IMR-90 (cell line): ENCODE measurements at regions not wholly inside any gene's neighbourhood (a gene's known extent, or its start where the extent isn't known, plus 50 kb on each side); places are given as distances from the start of the nearest gene placed in this dataset.

ENCODE experiments used
- ATAC-seq: fragments of 200-7000 bp; cut with Tn5 transposase; 2 replicates; pipeline ENCODE4 v1.9.1; 2020; ENCODE audit warnings: low read depth, mild to moderate bottlenecking, moderate library complexity
- BruUV-seq: library from RNA; stranded (reverse); fragments of 400-500 nt; replicated peaks from 2 replicates; lab custom pipeline; 2021; lab: Mats Ljungman, UMichigan
- CTCF ChIA-PET: fragments of 300-600 bp; formaldehyde crosslinking; extraction: SDS; loops from one replicate; lab custom pipeline; 2021; ENCODE audit warnings: antibody characterized with exemption; lab: Yijun Ruan, JAX
- POLR2A ChIA-PET: fragments of 300-600 bp; sonication (Branson Sonifier 250); formaldehyde crosslinking; loops from one replicate; lab custom pipeline; 2022; ENCODE audit warnings: antibody characterized with exemption; ENCODE audit not compliant: unreplicated experiment; lab: Charles Lee
- DNase-seq: peaks from one replicate; pipeline ENCODE4 v3.0.0; 2013
- H2AFZ ChIP-seq: replicated peaks from 2 replicates; pipeline ENCODE3; 2013; ENCODE audit warnings: low read length, mild to moderate bottlenecking; ENCODE audit not compliant: poor library complexity
- H2AK5ac ChIP-seq: 2 replicates; pipeline ENCODE4 v1.6.1; 2013; ENCODE audit warnings: low read depth, low read length, inconsistent platforms
- H2AK9ac ChIP-seq: replicated peaks from 2 replicates; pipeline ENCODE3; 2013; ENCODE audit warnings: mild to moderate bottlenecking, low read depth, low read length, moderate library complexity; ENCODE audit not compliant: poor library complexity
- H2BK120ac ChIP-seq: 2 replicates; pipeline ENCODE4 v1.6.1; 2013; ENCODE audit warnings: low read depth, low read length, inconsistent platforms
- H2BK15ac ChIP-seq: 3 replicates; pipeline ENCODE4 v1.6.1; 2013; ENCODE audit warnings: low read depth, low read length, inconsistent platforms
- H2BK20ac ChIP-seq: 2 replicates; pipeline ENCODE4 v1.6.1; 2013; ENCODE audit warnings: low read depth, mild to moderate bottlenecking, inconsistent platforms, low read length, moderate library complexity
- H2BK5ac ChIP-seq: 2 replicates; pipeline ENCODE4 v1.6.1; 2013; ENCODE audit warnings: mild to moderate bottlenecking, low read depth, low read length, inconsistent platforms; ENCODE audit not compliant: poor library complexity, severe bottlenecking
- H3K14ac ChIP-seq: replicated peaks from 2 replicates; pipeline ENCODE4 v1.6.1; 2013; ENCODE audit warnings: low read depth, low read length, inconsistent platforms
- H3K18ac ChIP-seq: 2 replicates; pipeline ENCODE4 v1.6.1; 2013; ENCODE audit warnings: low read depth, low read length, control low read depth
- H3K23ac ChIP-seq: 2 replicates; pipeline ENCODE4 v1.6.1; 2013; ENCODE audit warnings: low read depth, low read length, inconsistent platforms
- H3K27ac ChIP-seq: 2 replicates; pipeline ENCODE4 v1.5.1; 2013; ENCODE audit warnings: mild to moderate bottlenecking, control low read depth, low read length; ENCODE audit not compliant: insufficient read depth
- H3K27me3 ChIP-seq: 2 replicates; pipeline ENCODE4 v1.6.1; 2013; ENCODE audit warnings: low read length; ENCODE audit not compliant: control insufficient read depth, insufficient read depth
- H3K36me3 ChIP-seq: 2 replicates; pipeline ENCODE4 v1.6.1; 2013; ENCODE audit warnings: low read length, mixed read lengths; ENCODE audit not compliant: control insufficient read depth, insufficient read depth
- H3K4ac ChIP-seq: 2 replicates; pipeline ENCODE4 v1.6.1; 2013; ENCODE audit warnings: low read depth, low read length, inconsistent platforms
- H3K4me1 ChIP-seq: 2 replicates; pipeline ENCODE4 v1.6.1; 2013; ENCODE audit warnings: low read length, mixed read lengths; ENCODE audit not compliant: control insufficient read depth, insufficient read depth
- H3K4me2 ChIP-seq: 2 replicates; pipeline ENCODE4 v1.6.1; 2013; ENCODE audit warnings: low read depth, mild to moderate bottlenecking, control low read depth, low read length, moderate library complexity
- H3K4me3 ChIP-seq: 2 replicates; pipeline ENCODE4 v1.5.1; 2013; ENCODE audit warnings: low read depth, mild to moderate bottlenecking, control low read depth, low read length, moderate library complexity; ENCODE audit not compliant: insufficient read depth
- H3K56ac ChIP-seq: 2 replicates; pipeline ENCODE4 v1.6.1; 2013; ENCODE audit warnings: low read length, inconsistent platforms; ENCODE audit not compliant: insufficient read depth; ENCODE audit errors: extremely low read depth
- H3K79me1 ChIP-seq, 2 experiments: 2 replicates each; pipeline ENCODE4 v1.6.1; 2013; ENCODE audit warnings: low read length in 2 of 2, inconsistent platforms in 1 of 2, low read depth in 1 of 2
- H3K9ac ChIP-seq: 2 replicates; pipeline ENCODE4 v1.6.1; 2013; ENCODE audit warnings: low read depth, low read length, control low read depth
- H3K9me1 ChIP-seq: 2 replicates; pipeline ENCODE4 v1.6.1; 2013; ENCODE audit warnings: low read length, inconsistent platforms; ENCODE audit not compliant: insufficient read depth
- H3K9me3 ChIP-seq: 2 replicates; pipeline ENCODE4 v1.6.1; 2013; ENCODE audit warnings: low read length; ENCODE audit not compliant: control insufficient read depth, insufficient read depth
- H4K20me1 ChIP-seq: 2 replicates; pipeline ENCODE4 v1.6.1; 2013; ENCODE audit warnings: low read length, inconsistent platforms; ENCODE audit not compliant: insufficient read depth
- H4K5ac ChIP-seq: 2 replicates; pipeline ENCODE4 v1.6.1; 2013; ENCODE audit warnings: mild to moderate bottlenecking, low read depth, low read length, control low read depth
- H4K8ac ChIP-seq, 2 experiments: 2 replicates each; pipeline ENCODE4 v1.6.1; 2013; ENCODE audit warnings: low read depth in 2 of 2, low read length in 2 of 2, control low read depth in 1 of 2, inconsistent platforms in 1 of 2
- H4K91ac ChIP-seq: 2 replicates; pipeline ENCODE4 v1.6.1; 2013; ENCODE audit warnings: low read depth, low read length, inconsistent platforms; ENCODE audit not compliant: insufficient read depth
- BHLHE40 ChIP-seq: fragments of 150-350 bp; IDR thresholded peaks from 2 replicates; pipeline ENCODE4 v1.6.1; 2016; ENCODE audit warnings: mild to moderate bottlenecking, low read depth, low read length
- CEBPB ChIP-seq: IDR thresholded peaks from 2 replicates; pipeline ENCODE4 v1.6.1; 2012; ENCODE audit warnings: low read depth, low read length, improper control_type of control experiment
- CHD1 ChIP-seq: IDR thresholded peaks from 2 replicates; pipeline ENCODE4 v1.6.1; 2012; ENCODE audit warnings: low read depth, low read length, improper control_type of control experiment
- CTCF ChIP-seq: conservative IDR thresholded peaks from 2 replicates; pipeline ENCODE4 v1.5.1; 2012; ENCODE audit warnings: mild to moderate bottlenecking, low read depth, low read length, improper control_type of control experiment
- ELK1 ChIP-seq: fragments of 150-350 bp; IDR thresholded peaks from 2 replicates; pipeline ENCODE4 v1.6.1; 2016; ENCODE audit warnings: low read depth, mild to moderate bottlenecking, low read length, moderate library complexity, borderline replicate concordance
- FOS ChIP-seq: fragments of 150-350 bp; IDR thresholded peaks from 2 replicates; pipeline ENCODE4 v1.6.1; 2016; ENCODE audit warnings: low read depth, low read length
- MAFK ChIP-seq: IDR thresholded peaks from 2 replicates; pipeline ENCODE4 v1.6.1; 2012; ENCODE audit warnings: low read depth, low read length, improper control_type of control experiment
- MAZ ChIP-seq: IDR thresholded peaks from 2 replicates; pipeline ENCODE4 v1.6.1; 2012; ENCODE audit warnings: low read depth, mild to moderate bottlenecking, low read length, improper control_type of control experiment, moderate library complexity, borderline replicate concordance
- MXI1 ChIP-seq: IDR thresholded peaks from 2 replicates; pipeline ENCODE4 v1.6.1; 2012; ENCODE audit warnings: low read depth, mild to moderate bottlenecking, low read length, moderate library complexity, borderline replicate concordance
- NFE2L2 ChIP-seq: fragments of 150-350 bp; IDR thresholded peaks from 2 replicates; pipeline ENCODE4 v1.6.1; 2016; ENCODE audit warnings: low read depth, mild to moderate bottlenecking, low read length
- POLR2A ChIP-seq: IDR thresholded peaks from 2 replicates; pipeline ENCODE4 v1.6.1; 2012; ENCODE audit warnings: mild to moderate bottlenecking, low read depth, low read length
- RAD21 ChIP-seq: IDR thresholded peaks from 2 replicates; pipeline ENCODE4 v1.6.1; 2012; ENCODE audit warnings: low read length, improper control_type of control experiment
- RCOR1 ChIP-seq: IDR thresholded peaks from 2 replicates; pipeline ENCODE4 v1.6.1; 2012; ENCODE audit warnings: mild to moderate bottlenecking, low read length, improper control_type of control experiment; ENCODE audit not compliant: insufficient replicate concordance
- RFX5 ChIP-seq: IDR thresholded peaks from 2 replicates; pipeline ENCODE4 v1.8.0; 2012; ENCODE audit warnings: low read depth, mild to moderate bottlenecking, low read length, moderate library complexity
- SMC3 ChIP-seq: fragments of 150-350 bp; IDR thresholded peaks from 2 replicates; pipeline ENCODE4 v1.6.1; 2016; ENCODE audit warnings: low read depth, mild to moderate bottlenecking, antibody characterized with exemption, low read length, moderate library complexity
- USF2 ChIP-seq: fragments of 150-350 bp; IDR thresholded peaks from 2 replicates; pipeline ENCODE4 v1.6.1; 2017; ENCODE audit warnings: mild to moderate bottlenecking, antibody characterized with exemption, low read length, low read depth
- dilution Hi-C: fragments of 300-500 bp; cut with HindIII; formaldehyde crosslinking; loops from one replicate; pipeline ENCODE4 v1.14.3; 2018; ENCODE audit warnings: low sequenced_read_pairs; ENCODE audit not compliant: unreplicated experiment
- in situ Hi-C: fragments of 300-500 bp; cut with MboI; formaldehyde crosslinking; loops from 3 replicates; pipeline ENCODE4 v1.14.3; 2019; ENCODE audit warnings: low sequenced_read_pairs, inconsistent platforms, mixed read lengths
- intact Hi-C: fragments of 100-400 bp; cut with micrococcal nuclease; formaldehyde crosslinking; loops from 2 replicates; pipeline ENCODE4 v1.10.0; 2022

- no peak for TF ChIP-seq SMC3
- no peak for TF ChIP-seq ELK1
- no peak for TF ChIP-seq MAFK
- TF ChIP-seq POLR2A: no peak
- no peak for TF ChIP-seq CHD1
- no peak for TF ChIP-seq CTCF
- no peak for TF ChIP-seq RFX5
- TF ChIP-seq BHLHE40: no peak
- no peak for TF ChIP-seq NFE2L2
- TF ChIP-seq USF2: no peak
- TF ChIP-seq MXI1: no peak
- no peak for TF ChIP-seq FOS
- TF ChIP-seq MAZ: no peak
- TF ChIP-seq CEBPB: no peak
- no peak for TF ChIP-seq RAD21
- no peak for TF ChIP-seq RCOR1
- in situ Hi-C loops: no loop called here
- Histone ChIP-seq H2BK20ac (no peak overlapping the region), H2AK5ac (no peak overlapping the region), H3K56ac (no peak overlapping the region), H4K8ac (no peak overlapping the region), H3K23ac (no peak overlapping the region), H2AFZ (no peak overlapping the region), H3K36me3 (no peaks in the 10 kb centered on the region), H2AK9ac (no peak overlapping the region), H2BK15ac (no peak overlapping the region), H4K91ac (no peak overlapping the region), H3K79me1 (no peaks in the 10 kb centered on the region), H3K4me3 (no peak overlapping the region), H3K9me1 (no peaks in the 10 kb centered on the region), H3K4ac (no peak overlapping the region), H3K27ac (no peak overlapping the region), H4K20me1 (no peaks in the 10 kb centered on the region), H4K5ac (no peak overlapping the region), H2BK5ac (no peak overlapping the region), H2BK120ac (no peak overlapping the region), H3K27me3 (no peaks in the 10 kb centered on the region), H3K9me3 (peaks cover 4% of the 10 kb centered on the region; the same call in 1 of the 2 replicates), H3K4me1 (no peaks in the 10 kb centered on the region), H3K9ac (no peak overlapping the region), H3K14ac (no peak overlapping the region), H3K4me2 (no peak overlapping the region), H3K18ac (no peak overlapping the region)
- BruUV-seq: no TSS peak
- intact Hi-C loops: no loop called here
- dilution Hi-C loops: no loop called here
- ATAC-seq: no peak
- ChIA-PET CTCF (no interaction called here), POLR2A (no interaction called here)
- DNase-seq: no peak
Observed at GRCh38 chr5:153267506-153267905, 223.0 kb upstream of the GRIA1 start.
